ENCODE measurements at regions not wholly inside any gene's neighbourhood (a gene's known extent, or its start where the extent isn't known, plus 50 kb on each side); places are given as distances from the start of the nearest gene placed in this dataset.

DNA sequence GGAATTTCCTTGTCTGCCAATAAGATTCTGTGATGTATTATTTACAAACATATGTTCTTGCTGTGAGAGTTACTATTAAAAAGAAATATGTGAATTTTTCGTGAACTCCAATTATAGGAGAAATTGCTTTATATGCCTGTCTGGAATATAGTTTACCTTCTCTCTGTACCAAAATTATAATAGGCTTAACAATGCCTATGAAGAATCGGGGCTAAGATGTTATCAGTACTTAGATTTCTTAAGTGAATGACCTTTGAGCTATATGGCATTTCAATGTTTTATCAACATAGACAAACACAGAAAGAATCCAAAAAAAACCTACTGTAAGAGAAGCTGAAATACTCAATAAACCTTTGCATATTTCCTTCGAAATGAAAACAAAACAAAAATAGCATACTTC is 323.1 kb upstream of the ADAMTS5 start:
- TF ChIP-seq, protein P1, sequence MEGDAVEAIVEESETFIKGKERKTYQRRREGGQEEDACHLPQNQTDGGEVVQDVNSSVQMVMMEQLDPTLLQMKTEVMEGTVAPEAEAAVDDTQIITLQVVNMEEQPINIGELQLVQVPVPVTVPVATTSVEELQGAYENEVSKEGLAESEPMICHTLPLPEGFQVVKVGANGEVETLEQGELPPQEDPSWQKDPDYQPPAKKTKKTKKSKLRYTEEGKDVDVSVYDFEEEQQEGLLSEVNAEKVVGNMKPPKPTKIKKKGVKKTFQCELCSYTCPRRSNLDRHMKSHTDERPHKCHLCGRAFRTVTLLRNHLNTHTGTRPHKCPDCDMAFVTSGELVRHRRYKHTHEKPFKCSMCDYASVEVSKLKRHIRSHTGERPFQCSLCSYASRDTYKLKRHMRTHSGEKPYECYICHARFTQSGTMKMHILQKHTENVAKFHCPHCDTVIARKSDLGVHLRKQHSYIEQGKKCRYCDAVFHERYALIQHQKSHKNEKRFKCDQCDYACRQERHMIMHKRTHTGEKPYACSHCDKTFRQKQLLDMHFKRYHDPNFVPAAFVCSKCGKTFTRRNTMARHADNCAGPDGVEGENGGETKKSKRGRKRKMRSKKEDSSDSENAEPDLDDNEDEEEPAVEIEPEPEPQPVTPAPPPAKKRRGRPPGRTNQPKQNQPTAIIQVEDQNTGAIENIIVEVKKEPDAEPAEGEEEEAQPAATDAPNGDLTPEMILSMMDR (IDR thresholded peaks at IDR 0.05), result no peak
- Histone ChIP-seq H3K27me3 (no peaks in the 10 kb centered on the region), H3K9me3 (no peaks in the 10 kb centered on the region), H3K27ac (no peak overlapping the region), H3K4me3 (no peak overlapping the region), H3K36me3 (no peaks in the 10 kb centered on the region), H3K4me1 (peaks cover 0 to 17% of the 10 kb centered on the region in 2 donors)
- no peak for DNase-seq (ENCODE audit: low spot score in 2 of 2)
- intact Hi-C loops (cut with DNase I), result no loop called here

DNA sequence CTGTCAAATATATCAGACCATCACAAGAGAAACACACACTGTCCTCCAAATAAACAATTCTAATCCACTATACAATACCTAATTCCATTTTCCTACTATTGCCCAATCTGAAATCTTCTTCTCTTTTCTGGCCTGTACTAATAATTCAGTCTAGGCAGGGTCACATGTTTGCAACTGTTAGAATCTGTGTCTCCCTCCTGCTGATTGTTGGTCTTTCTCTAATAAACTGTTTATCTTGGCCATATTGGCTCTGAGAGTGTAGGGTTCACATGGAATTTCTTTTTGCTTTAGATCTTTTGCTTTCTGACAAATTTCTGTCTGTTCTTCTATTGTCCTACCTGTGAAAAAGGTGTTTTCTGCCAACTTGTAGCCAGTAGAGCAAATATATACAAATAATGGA is 319.9 kb upstream of the ADAMTS5 start:
- H3K27ac ChIP-seq, result no peak overlapping the region
- H3K4me1 ChIP-seq, result peaks cover 0 to 17% of the 10 kb centered on the region in 2 donors
- TF ChIP-seq, protein P1 (IDR thresholded peaks at IDR 0.05), result no peak
- no peak overlapping the region for H3K4me3 ChIP-seq
- no peaks in the 10 kb centered on the region for H3K36me3 ChIP-seq
- H3K27me3 ChIP-seq, result no peaks in the 10 kb centered on the region
- H3K9me3 ChIP-seq, result no peaks in the 10 kb centered on the region
- no peak for DNase-seq (ENCODE audit: low spot score in 2 of 2)
- intact Hi-C loops (cut with DNase I), result no loop called here

DNA sequence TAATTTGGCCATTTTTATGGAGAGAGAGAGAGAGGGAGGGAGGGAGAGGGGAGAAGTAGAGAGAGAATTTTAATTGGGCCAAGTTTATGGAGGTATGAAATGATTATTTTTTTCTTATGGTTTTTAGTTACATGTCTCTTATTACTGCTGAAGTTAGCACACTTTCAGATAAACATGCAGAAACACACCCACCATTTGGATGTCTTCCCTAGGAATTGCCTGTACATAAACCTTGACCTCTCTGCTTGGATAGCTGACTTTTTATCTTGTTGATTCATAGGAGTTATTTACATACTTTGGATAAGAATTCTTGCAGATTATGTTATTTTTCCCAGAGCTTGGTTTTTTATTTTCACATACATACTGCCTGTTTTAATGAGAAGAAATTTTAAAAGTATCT is 310.2 kb upstream of the ADAMTS5 start:
- Histone ChIP-seq H3K4me3 (no peak overlapping the region), H3K27ac (no peak overlapping the region), H3K27me3 (no peaks in the 10 kb centered on the region), H3K36me3 (no peaks in the 10 kb centered on the region), H3K9me3 (no peaks in the 10 kb centered on the region), H3K4me1 (no peaks in the 10 kb centered on the region)
- no peak for DNase-seq (ENCODE audit: low spot score in 2 of 2)
- TF ChIP-seq, protein P1 (IDR thresholded peaks at IDR 0.05), result no peak
- intact Hi-C loops (cut with DNase I), result no loop called here

DNA sequence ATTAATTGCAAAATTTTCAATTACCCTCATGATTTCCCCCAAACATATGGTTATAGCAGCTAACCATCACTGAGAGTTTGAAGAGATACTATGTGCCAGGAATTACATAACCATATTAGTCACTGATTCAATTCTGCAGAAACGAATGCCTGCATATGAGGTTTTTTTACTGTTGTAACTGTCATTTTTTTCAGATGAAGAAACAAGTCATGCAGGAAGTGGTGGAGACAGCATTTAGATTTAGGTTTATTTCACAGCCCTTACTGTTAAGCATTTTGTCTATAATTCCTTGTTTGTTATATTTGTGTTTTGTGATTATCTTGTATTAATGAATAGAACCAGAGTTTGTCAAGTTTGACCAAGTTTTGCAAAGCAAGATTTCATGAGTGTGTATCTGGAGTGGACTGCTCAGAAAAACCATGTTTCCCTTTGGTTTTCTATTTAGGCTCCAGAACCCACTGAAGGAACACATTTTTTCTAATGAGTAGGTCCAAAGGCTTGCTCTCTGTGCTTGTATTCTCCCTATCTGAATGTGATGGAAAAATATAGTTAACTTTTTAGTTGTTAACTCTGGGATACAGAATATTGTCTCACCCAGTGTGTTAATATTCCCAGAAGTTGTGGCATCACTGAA is 308.5 kb upstream of the ADAMTS5 start:
- Histone ChIP-seq H3K9me3 (no peaks in the 10 kb centered on the region), H3K36me3 (no peaks in the 10 kb centered on the region), H3K27ac (peak overlapping the region in 1 of 2 donors; percentile 1), H3K4me1 (no peaks in the 10 kb centered on the region), H3K27me3 (no peaks in the 10 kb centered on the region), H3K4me3 (no peak overlapping the region)
- TF ChIP-seq, protein P1 (IDR thresholded peaks at IDR 0.05), result no peak
- intact Hi-C loops (cut with DNase I), result no loop called here
- DNase-seq (ENCODE audit: low spot score in 2 of 2), result no peak

DNA sequence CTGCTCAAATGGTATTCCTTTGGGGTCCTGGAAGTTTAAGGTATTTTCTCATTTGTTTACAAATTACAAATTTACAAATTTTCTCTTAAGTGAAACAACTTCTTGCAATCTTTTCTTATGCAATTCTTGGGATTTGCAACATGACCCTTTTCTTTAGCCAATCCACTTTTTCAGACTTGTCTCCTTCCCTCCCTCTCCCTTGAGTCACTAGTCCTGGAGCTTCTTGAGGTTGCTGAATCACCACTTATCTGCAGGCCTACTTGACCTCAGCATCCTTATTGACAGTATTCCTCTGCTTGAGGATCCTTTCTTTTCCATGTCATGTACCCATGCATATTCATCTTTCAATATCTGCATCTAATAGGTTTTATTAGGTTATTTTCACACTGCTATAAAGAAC is 302.8 kb upstream of the ADAMTS5 start:
- H3K4me1 ChIP-seq, result no peaks in the 10 kb centered on the region
- DNase-seq (ENCODE audit: low spot score in 2 of 2), result no peak
- no peaks in the 10 kb centered on the region for H3K9me3 ChIP-seq
- H3K4me3 ChIP-seq, result no peak overlapping the region
- H3K27me3 ChIP-seq, result no peaks in the 10 kb centered on the region
- no peak overlapping the region for H3K27ac ChIP-seq
- no peaks in the 10 kb centered on the region for H3K36me3 ChIP-seq
- TF ChIP-seq, protein P1 (IDR thresholded peaks at IDR 0.05), result no peak
- intact Hi-C loops (cut with DNase I), result no loop called here

DNA sequence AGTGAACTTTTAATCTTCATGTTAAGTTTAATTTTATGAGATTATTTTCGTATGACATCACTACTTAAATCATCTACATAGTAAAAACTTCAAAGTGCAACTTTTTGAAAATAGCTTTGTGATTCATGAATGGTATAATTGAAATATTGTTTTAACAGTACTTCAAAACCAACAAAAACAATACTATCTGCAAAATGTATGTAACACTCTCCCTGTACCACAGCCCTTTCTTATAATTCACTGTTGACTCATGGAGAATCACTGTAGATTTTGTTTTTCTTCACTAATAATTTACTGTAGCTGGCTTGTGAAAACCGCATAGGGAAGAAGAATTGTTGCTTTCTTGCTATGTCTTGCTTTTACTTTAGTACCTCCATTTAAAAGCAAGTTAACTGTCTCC is 301.4 kb upstream of the ADAMTS5 start:
- Histone ChIP-seq H3K4me3 (no peak overlapping the region), H3K27me3 (no peaks in the 10 kb centered on the region), H3K27ac (no peak overlapping the region), H3K36me3 (no peaks in the 10 kb centered on the region), H3K9me3 (no peaks in the 10 kb centered on the region), H3K4me1 (no peaks in the 10 kb centered on the region)
- DNase-seq (ENCODE audit: low spot score in 2 of 2), result no peak
- TF ChIP-seq, protein P1 (IDR thresholded peaks at IDR 0.05), result no peak
- intact Hi-C loops (cut with DNase I), result no loop called here
